ENCODE measurements at regions not wholly inside any gene's neighbourhood (a gene's known extent, or its start where the extent isn't known, plus 50 kb on each side); places are given as distances from the start of the nearest gene placed in this dataset.

DNA sequence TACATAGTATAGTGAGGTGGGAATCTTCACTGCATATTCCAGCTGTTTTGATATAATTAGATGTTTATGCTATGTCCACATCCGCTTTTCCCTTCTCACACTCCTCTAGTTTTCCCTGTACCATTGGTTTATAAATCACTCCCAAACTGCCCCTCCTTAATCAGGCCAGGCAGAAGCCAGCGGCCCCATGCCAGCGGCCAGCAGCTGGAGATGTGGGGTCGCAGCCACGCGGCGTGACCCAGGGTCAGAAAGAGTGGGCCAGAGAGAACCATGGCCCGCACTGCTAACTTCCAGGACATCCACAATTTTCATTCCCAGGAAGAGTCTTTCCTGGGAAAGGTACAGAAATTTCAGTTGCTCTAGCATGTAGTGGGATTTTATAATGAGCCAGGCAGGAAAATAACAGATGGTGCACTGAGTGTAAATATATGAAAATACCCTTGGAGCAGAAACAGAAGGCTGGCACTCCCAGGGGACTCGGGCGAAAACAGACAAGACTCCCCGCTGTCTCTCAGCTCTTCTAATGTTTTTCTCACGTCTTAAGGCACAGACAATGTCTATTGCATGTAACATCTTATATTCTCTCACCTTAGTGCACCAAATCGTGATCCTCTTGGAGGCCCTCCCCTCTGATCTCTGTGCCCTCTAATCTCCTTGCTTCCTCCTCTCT lies 145.9 kb upstream of the ZFP42 start:
- intact Hi-C loops (cut with DNase I, micrococcal nuclease), result no loop called here
- DNase-seq (no peak), ATAC-seq (no peak)
- Histone ChIP-seq H3K4me1 (ENCODE audit: low read depth) (no peaks in the 10 kb centered on the region), H3K9me3 (no peaks in the 10 kb centered on the region), H3K36me3 (ENCODE audit: low read depth) (no peaks in the 10 kb centered on the region), H3K4me3 (no peak overlapping the region)
- TF ChIP-seq, protein P1, sequence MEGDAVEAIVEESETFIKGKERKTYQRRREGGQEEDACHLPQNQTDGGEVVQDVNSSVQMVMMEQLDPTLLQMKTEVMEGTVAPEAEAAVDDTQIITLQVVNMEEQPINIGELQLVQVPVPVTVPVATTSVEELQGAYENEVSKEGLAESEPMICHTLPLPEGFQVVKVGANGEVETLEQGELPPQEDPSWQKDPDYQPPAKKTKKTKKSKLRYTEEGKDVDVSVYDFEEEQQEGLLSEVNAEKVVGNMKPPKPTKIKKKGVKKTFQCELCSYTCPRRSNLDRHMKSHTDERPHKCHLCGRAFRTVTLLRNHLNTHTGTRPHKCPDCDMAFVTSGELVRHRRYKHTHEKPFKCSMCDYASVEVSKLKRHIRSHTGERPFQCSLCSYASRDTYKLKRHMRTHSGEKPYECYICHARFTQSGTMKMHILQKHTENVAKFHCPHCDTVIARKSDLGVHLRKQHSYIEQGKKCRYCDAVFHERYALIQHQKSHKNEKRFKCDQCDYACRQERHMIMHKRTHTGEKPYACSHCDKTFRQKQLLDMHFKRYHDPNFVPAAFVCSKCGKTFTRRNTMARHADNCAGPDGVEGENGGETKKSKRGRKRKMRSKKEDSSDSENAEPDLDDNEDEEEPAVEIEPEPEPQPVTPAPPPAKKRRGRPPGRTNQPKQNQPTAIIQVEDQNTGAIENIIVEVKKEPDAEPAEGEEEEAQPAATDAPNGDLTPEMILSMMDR (IDR thresholded peaks at IDR 0.05), result no peak

DNA sequence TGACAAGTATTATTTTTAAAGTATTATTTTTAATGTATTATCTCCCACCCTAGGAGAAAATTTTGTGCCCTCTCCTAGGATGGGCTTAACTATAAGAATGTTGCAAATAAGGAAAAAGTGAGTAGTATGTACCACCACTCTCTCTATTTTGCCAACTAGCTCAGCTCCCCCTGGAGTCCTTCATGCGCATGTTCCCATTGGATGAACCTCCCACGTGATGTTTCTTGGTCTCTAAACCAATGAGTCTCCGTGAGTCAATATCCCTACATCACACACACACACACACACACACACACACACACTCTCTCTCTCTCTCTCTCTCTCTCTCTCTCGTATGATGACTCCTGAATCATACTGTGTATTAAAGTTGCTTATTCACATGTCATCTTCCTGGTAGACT lies 129.7 kb upstream of the ZFP42 start:
- intact Hi-C loops (cut with DNase I, micrococcal nuclease), result no loop called here
- Histone ChIP-seq H3K36me3 (ENCODE audit: low read depth) (no peaks in the 10 kb centered on the region), H3K4me1 (ENCODE audit: low read depth) (no peaks in the 10 kb centered on the region), H3K4me3 (no peak overlapping the region), H3K9me3 (no peaks in the 10 kb centered on the region)
- ATAC-seq (no peak), DNase-seq (no peak)
- TF ChIP-seq, protein P1 (IDR thresholded peaks at IDR 0.05), result no peak

DNA sequence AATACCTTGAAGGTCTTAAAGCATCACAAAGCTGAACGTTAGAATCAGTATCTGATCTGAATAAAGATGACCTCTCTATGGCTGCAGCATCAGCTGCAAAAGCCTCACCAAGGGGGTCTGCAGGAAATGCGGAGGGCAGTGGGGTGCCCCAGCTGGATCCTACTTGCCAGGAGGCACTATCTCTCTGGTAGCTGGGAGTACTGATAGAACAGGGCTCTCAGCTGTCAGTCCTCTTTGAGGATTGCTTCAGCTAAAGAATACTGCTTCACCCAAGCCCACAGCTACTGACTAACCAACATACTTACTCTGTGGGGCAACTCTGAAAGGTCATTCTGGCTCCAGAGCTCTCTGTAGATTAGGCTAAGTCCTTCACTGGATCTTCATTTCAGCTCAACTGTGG lies 112.5 kb upstream of the ZFP42 start:
- ATAC-seq, result no peak

DNA sequence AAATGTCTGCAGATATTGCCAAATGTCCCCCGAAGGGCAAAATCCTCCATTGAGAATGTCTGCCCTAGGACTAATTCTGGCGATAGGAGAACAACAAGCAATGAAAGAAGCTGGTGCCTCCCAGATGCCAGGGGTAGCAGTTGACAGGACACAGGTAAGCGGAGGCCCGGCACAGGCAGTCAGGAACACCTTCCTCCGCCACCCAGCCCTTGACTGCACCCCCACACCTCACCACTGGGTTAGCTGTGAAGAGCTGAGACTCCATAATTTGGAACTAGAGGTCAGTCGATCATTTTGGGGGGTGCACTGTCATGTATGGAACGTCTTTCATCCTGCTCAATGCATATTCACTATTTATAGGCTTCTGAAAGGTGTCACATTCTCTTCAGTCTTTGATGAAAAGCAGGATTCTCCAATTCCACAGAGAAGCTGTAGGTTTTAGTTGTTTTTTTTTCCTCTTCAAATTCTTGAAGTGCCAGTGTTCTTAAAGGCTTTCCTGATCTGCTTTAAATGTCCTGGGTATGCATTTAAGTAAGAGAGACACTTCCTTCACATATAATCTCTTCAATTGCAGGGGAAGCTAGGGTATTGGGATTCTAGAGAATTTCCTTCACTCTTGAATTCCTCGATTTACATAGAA lies 111.6 kb upstream of the ZFP42 start:
- ATAC-seq (no peak), DNase-seq (no peak)
- H3K9me3 ChIP-seq, result no peaks in the 10 kb centered on the region
- no peaks in the 10 kb centered on the region for H3K36me3 ChIP-seq (ENCODE audit: low read depth)
- no peak overlapping the region for H3K4me3 ChIP-seq
- H3K4me1 ChIP-seq (ENCODE audit: low read depth), result no peaks in the 10 kb centered on the region
- TF ChIP-seq, protein P1 (IDR thresholded peaks at IDR 0.05), result no peak
- intact Hi-C loops (cut with DNase I, micrococcal nuclease), result no loop called here

More for the DNA sequence above, 112.5 kb upstream of the ZFP42 start:
- Histone ChIP-seq H3K4me3 (no peak overlapping the region), H3K4me1 (ENCODE audit: low read depth) (no peaks in the 10 kb centered on the region), H3K36me3 (ENCODE audit: low read depth) (no peaks in the 10 kb centered on the region), H3K9me3 (no peaks in the 10 kb centered on the region)
- DNase-seq, result no peak
- TF ChIP-seq, protein P1 (IDR thresholded peaks at IDR 0.05), result no peak
- intact Hi-C loops (cut with DNase I, micrococcal nuclease), result no loop called here

DNA sequence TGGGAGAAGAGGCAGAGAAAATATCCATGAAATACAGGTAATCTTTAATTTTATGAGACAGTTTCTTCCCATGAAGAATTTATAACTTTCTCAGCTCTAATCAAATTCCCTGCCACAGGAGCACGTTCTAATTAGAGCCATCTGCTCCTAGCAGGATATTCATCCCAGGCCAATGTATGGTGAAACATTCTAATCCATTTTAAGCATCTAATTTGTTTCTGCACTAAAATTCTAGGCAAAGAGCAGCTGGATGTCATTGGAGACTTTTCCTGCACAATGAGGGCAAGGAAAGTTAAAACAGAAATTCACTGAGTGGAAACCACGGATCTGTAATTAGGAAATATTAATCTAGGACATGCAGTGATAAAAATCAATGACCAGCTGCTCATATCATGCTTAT lies 107.7 kb upstream of the ZFP42 start:
- H3K4me3 ChIP-seq, result no peak overlapping the region
- no peaks in the 10 kb centered on the region for H3K4me1 ChIP-seq (ENCODE audit: low read depth)
- TF ChIP-seq, protein P1 (IDR thresholded peaks at IDR 0.05), result no peak
- DNase-seq (no peak), ATAC-seq (no peak)
- intact Hi-C loops (cut with DNase I, micrococcal nuclease), result no loop called here
- H3K9me3 ChIP-seq, result no peaks in the 10 kb centered on the region
- H3K36me3 ChIP-seq (ENCODE audit: low read depth), result no peaks in the 10 kb centered on the region
